Esophagus muscularis mucosa (tissue), 4 donors: ENCODE measurements at regions not wholly inside any gene's neighbourhood (a gene's known extent, or its start where the extent isn't known, plus 50 kb on each side); places are given as distances from the start of the nearest gene placed in this dataset.

ENCODE experiments used
- DNase-seq: peaks from one replicate; pipeline ENCODE4 v3.0.0-alpha.2; 2017; ENCODE audit errors: extremely low spot score
- H3K27ac ChIP-seq, 4 donors: fragments of 200-600 bp; sonication (generic); replicated peaks in 1 of 4; 1 replicate in 3 of 4; 2 replicates in 1 of 4; pipeline ENCODE4 v1.5.1; 2016 to 2019; ENCODE audit warnings: mild to moderate bottlenecking in 1 of 4
- H3K27me3 ChIP-seq, 4 donors: fragments of 200-600 bp; sonication (generic); one replicate each; pipeline versions ENCODE4 v1.5.1 to v1.6.0; 2016 to 2019
- H3K36me3 ChIP-seq, 4 donors: fragments of 200-600 bp; sonication (generic); one replicate each; pipeline ENCODE4 v1.5.1; 2016 to 2019
- H3K4me1 ChIP-seq, 4 donors: fragments of 200-600 bp; sonication (generic); one replicate each; pipeline ENCODE4 v1.5.1; 2016 to 2019
- H3K4me3 ChIP-seq, 4 donors: fragments of 200-600 bp; sonication (generic); 1 replicate in 2 of 4; 2 replicates in 2 of 4; pipeline ENCODE4 v1.5.1; 2016 to 2019; ENCODE audit warnings: mild to moderate bottlenecking in 4 of 4, moderate library complexity in 1 of 4
- H3K9me3 ChIP-seq, 4 donors: fragments of 200-600 bp; sonication (generic); 1 replicate in 3 of 4; 2 replicates in 1 of 4; pipeline ENCODE4 v1.5.1; 2016 to 2019
- CTCF ChIP-seq, 3 experiments: fragments of 200-600 bp in 2 of 3; fragments of 450-650 bp in 1 of 3; sonication (generic) in 2 of 3; IDR thresholded peaks; one replicate each; pipeline ENCODE4 v1.5.1; 2017 to 2019; ENCODE audit warnings: antibody characterized with exemption in 3 of 3, mild to moderate bottlenecking in 2 of 3, moderate library complexity in 1 of 3
- EP300 ChIP-seq: sonication (generic); formaldehyde crosslinking; IDR thresholded peaks from one replicate; pipeline ENCODE4 v1.6.1; 2017; ENCODE audit warnings: antibody characterized with exemption
- POLR2A ChIP-seq: fragments of 450-650 bp; IDR thresholded peaks from one replicate; pipeline ENCODE4 v1.6.1; 2017; ENCODE audit warnings: antibody characterized with exemption, moderate library complexity, mild to moderate bottlenecking, low read depth
- POLR2AphosphoS5 ChIP-seq, 2 donors: sonication (generic); formaldehyde crosslinking; IDR thresholded peaks; one replicate each; pipeline ENCODE4 v1.6.1; 2017; ENCODE audit warnings: antibody characterized with exemption in 2 of 2
- WGBS: methylation state at CpG from one replicate; pipeline ENCODE4 v1.1.5; 2018; 5-methylcytosine and 5-hydroxymethylcytosine counted together
- intact Hi-C: fragments of 100-400 bp; cut with DNase I; formaldehyde crosslinking; loops from one replicate; pipeline ENCODE4 v1.15.1; 2023
- small RNA-seq, 3 donors: library from RNA; depleted of rRNA; stranded (forward); fragments of <200 nt; gene quantifications; one replicate each; pipeline ENCODE3, GENCODE V24; 2016

GRCh38 chr10:20343036-20343435 is 526.8 kb downstream of the PLXDC2 start:
- 43% methylated on average over 3 of the region's 3 CpGs for WGBS

More at GRCh38 chr10:20343036-20343435, 526.8 kb downstream of the PLXDC2 start:
- no peaks in the 10 kb centered on the region for H3K36me3 ChIP-seq
- no peak overlapping the region for H3K4me3 ChIP-seq
- H3K27me3 ChIP-seq = no peaks in the 10 kb centered on the region
- no peak overlapping the region for H3K27ac ChIP-seq
- DNase-seq = no peak
- intact Hi-C loops = no loop called here
- TF ChIP-seq POLR2AphosphoS5 (IDR thresholded peaks at IDR 0.05) (no peak), EP300 (no peak), CTCF (IDR thresholded peaks at IDR 0.05) (no peak), POLR2A (no peak)
- H3K4me1 ChIP-seq = peaks cover 0 to 7% (median 7%) of the 10 kb centered on the region in 4 donors
- H3K9me3 ChIP-seq = peaks cover 0 to 5% (median 0%) of the 10 kb centered on the region in 4 donors

Small RNA genes in the stretch of these regions (small RNA-seq; reads per million reads assigned to genes)
- gene AL590032.1 = 0 reads per million in 3 donors
- 0 reads per million in 3 donors for gene MIR4675
